NCI-H2196 treated with DMSO at 0.1 percent for 48 hours (cell line): ENCODE measurements at regions not wholly inside any gene's neighbourhood (a gene's known extent, or its start where the extent isn't known, plus 50 kb on each side); places are given as distances from the start of the nearest gene placed in this dataset.
"Not testable (repeated sequence)": the region's sequence is repeated elsewhere in the genome, so short reads cannot be mapped to it uniquely, and the experiment has no call there.

Source experiments
- DNase-seq: peaks from one replicate; lab custom pipeline; 2025; ENCODE audit not compliant: unreplicated experiment; lab: John Stamatoyannopoulos, UW

DNA sequence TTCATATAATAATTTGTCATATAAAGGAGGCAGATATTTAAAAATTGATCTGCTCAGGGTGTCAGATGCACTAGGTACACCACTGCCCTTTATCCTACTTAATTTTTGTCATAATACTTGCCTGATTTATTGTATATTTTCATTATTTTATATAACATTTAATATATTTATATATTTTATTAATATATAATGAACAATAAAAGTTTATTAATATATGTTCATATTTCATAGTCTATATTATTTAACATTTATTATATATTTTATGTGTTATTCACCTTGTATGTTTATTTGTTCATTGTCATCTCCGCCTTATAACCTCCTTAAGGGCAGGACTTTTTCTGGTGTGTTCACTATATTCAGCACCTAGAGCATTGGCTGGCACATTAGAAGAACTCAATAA is 232.4 kb upstream of the AMIGO2 start:
- no peak for DNase-seq

DNA sequence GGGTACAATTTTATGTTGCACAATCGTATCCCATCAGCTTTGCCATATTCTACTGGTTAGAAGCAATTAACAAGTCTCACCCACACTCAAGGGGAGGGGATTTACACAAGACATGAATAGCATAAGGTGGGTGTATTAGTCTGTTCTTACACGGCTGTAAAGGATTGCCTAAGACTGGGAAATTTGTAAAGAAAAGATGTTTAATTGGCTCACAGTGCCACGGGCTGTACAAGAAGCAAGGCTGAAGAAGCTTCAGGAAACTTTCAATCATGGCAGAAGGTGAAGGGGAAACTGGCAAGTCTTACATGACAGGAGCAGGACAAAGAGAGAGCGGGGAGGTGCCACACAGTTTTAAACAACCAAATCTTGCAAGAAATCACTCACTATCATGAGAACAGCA is 231.8 kb upstream of the AMIGO2 start:
- no peak for DNase-seq

DNA sequence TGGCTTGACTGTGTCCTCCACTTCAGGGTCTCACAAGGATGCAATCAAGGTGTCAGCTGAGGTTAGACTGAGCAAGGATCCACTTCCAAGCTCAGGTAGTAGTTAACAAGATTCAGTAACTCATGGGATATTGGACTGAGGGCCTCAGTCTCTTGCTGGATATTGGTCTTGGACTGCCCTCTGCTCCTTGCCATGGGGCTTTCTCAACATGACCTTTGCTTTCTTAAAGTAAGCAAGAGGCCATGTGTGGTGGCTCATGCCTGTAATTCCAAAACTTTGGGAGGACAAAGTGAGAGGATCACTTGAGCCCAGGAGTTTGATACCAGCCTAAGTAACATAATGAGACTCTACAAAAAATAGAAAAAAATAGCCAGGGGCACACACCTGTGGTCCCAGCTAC is 231.3 kb upstream of the AMIGO2 start:
- DNase-seq: no peak

DNA sequence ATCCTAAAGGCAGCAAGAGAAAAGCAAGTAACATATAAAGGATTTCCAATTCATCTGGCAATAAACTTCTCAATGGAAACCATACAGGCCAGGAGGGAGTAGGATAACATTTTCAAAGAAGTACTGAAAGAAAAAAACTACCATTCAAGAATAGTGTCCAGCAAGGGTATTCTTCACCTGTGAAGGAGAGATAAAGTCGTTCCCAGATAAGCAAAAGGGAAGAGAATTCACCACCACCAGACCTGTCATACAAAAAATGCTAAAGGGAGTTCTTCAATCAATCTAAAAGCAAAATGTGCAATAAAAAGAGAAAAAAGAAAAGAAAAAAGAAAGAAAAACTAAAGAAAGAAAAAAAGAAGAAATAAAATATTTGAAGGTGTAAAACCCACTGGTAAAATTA is 228.9 kb upstream of the AMIGO2 start:
- no peak for DNase-seq

DNA sequence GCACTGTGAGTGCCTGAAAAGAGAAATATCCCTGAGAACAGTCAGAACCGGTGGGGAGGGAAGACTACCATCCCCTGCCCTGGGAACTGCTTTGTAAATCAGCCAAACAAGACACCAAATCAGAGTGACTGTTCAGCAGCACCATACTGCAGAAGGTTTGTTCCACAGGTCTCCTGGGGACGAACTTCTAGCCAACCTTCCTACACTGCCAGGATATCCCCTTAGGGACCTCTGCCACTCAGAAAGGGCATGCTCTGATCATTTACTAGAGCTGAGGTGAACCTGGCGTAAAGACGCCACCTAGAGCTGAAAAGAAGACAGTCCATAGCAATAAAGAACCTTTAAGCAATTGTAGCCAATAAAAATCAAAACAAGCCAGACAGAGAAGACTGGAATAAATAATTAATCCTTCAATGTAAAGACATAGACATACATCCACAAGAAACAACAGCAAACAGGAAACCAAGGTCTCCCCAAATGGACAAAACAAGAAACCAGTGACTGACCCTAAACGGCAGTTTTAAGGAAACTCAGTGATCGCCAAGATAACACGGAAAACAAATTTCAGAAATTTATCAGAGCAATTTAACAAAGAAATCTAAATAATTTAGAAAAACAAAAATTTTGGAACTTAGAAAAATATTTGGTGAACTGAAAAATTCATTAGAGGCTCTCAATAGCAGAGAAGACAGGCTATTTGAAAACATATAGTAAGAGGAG is 228.1 kb upstream of the AMIGO2 start:
- DNase-seq: peak; percentile 21

DNA sequence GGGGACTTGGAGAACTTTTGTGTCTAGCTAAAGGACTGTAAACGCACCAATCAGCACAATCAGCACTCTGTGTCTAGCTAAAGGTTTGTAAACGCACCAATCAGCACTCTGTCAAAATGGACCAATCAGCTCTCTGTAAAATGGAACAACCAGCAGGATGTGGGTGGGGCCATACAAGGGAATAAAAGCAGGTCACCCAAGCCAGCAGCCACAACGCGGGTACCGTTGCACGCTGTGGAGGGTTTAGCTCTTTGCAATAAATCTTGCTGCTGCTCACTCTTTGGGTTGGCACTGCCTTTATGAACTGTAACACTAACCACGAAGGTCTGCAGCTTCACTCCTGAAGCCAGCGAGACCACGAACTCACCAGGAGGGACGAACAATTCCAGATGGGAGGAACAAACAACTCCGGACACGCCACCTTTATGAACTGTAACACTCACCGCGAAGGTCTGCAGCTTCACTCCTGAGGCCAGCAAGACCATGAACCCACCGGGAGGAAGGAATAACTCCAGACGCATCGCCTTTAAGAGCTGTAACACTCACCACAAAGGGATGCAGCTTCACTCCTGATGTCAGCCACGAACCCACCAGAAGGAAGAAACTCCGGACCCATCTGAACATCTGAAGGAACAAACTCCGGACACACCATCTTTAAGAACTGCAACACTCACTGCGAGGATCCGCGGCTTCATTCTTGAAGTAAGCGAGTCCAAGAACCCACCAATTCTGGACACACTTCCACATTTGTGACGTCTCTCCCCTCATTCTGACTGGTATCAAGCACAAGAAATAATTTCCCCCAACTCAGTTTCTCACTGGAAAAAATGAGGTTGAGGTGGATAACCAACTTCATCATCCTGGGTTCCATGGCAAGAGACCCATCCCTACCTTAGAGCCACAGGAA is 227.3 kb upstream of the AMIGO2 start:
- DNase-seq: not testable (repeated sequence)

DNA sequence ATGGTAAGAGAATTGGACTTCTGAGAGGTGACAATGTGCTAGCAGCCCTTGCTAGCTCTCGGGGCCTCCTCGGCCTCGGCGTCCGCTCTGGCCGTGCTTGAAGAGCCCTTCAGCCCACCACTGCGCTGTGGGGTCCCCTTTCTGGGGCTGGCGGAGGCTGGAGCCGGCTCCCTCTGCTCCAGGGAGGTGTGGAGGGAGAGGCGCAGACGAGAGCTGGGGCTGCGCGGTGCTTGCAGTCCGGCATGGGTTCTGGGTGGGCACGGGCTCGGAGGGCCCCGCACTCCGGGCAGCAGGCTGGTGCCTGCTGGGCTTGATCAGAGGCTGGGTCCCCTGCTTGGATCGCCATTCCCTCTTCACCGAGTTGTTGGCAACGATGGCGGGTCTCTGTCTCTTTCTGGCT is 226.4 kb upstream of the AMIGO2 start:
- no peak for DNase-seq

DNA sequence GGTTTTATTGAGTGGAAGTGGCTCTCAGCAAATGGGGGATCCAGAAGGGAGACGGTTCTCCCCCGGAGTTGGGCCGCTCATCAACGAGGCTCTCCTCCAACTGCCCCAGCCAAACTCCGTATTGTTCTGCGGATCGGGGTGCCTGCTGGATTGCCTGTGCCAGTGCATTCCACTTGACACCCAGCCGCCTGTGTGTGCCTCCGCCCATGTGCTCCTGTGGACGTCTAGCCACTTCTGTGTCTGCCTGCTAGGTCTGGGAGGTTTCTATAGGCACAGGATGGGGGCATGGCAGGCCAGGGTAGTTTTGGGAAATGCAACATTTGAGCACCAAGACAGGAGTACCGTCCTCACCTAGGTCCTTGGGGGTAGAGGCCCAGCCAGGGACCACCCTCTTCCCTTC is 225.7 kb upstream of the AMIGO2 start:
- DNase-seq: no peak

DNA sequence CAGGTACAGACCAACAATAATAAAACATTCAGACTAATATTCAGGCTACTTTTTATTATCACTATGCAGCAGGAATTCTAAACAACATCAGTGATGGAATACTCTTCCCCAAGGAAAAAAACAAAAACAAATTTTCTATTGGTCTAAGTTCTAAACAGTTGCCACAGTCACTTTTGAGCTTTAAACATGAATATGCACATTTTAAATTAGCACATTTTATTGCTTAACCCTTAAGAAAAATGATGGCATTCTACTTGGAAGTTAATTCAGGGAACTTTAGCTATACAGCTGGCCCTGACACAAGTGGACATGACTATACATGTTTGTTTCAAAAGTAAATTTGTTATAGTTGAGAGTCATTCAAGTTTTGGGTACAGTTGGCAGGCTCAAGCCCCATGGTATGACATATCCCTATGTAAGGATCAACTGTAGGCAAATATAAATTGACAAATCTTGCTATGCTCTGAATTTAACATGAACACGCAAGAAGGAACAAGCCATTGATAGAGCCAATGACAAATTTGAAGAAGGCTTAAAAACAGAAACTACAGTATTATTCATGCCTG is 224.3 kb upstream of the AMIGO2 start:
- no peak for DNase-seq

DNA sequence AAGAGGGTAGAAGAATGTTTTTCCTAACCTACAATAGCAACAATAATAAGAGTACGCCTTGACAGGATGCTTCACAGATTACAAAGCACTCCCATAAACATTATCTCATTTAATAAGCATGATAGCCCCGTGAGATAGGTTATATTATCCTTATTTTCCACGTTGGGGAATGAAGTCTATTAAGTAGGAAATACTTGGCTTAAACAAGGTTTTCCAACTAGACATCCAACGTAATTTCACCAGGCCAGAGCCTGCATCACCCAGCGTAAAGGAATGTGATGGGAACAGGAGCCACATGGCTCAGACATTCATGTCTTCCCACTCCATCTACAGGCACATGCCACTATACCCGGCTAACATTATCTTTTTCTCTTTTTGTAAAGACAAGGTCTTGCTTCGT is 223.4 kb upstream of the AMIGO2 start:
- DNase-seq: no peak

DNA sequence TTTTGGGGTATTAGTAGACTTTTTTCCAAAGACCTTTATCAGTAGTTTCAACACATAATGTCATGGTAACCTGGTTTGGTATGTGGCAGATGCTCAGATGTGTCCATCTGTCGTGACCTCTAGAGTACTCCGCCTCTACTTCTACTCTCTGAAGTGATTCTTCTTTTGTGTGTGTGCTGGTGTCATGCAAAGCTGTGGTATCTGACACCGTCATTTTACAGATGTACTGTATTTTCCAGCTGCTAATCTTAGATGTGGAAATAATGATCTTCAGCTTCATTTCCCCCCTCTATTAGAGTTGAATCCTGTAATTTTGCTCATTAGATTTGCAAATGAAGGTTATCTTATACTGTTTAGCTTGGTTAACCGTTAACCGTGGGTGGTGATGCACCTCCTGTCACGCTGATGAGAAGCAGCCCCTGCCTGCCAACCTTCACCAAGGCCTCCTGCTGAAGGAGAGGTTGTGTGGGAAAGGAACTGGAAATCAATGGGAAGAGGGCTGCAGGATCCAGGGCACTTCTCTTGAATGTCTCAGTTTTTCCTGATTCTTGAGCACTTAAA is 222.4 kb upstream of the AMIGO2 start:
- DNase-seq: no peak

DNA sequence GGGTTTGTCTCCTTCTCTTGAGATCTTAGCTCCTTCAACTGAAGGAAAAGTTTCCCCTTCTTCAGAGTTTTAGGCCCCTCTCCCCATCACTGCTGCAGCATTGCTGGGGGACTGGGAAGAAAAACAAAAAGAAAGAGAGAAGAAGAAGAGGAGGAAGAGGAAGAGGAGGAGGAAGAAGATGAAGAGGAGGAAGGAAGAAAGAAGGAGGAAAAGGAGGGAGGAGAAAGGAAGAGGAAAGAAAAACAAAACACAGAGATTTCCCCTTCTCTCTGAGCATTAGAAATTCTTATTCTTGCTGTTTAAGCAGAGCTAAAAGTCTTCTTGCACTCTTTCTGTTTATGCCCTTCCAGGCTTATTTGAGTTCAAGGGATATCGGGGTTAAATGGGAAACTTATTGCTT is 219.8 kb upstream of the AMIGO2 start:
- DNase-seq: no peak

DNA sequence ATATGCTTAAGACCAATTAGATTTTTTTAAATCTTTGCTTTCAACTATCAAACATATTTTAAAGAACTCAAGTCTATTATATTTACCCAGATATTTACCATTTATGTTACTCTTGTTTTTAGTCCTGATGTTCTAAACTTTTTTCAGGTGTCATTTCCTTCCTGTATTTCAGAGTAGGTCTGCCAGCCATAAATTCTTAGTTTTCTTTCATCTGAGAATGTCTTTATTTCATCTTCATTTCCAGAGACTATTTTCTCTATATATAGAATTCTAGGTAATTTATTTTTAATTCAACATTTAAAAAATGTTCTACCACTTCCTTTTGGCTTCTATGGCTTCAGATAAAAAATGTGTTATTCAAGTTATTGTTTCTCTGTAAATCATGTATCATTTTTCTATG is 218.2 kb upstream of the AMIGO2 start:
- no peak for DNase-seq

DNA sequence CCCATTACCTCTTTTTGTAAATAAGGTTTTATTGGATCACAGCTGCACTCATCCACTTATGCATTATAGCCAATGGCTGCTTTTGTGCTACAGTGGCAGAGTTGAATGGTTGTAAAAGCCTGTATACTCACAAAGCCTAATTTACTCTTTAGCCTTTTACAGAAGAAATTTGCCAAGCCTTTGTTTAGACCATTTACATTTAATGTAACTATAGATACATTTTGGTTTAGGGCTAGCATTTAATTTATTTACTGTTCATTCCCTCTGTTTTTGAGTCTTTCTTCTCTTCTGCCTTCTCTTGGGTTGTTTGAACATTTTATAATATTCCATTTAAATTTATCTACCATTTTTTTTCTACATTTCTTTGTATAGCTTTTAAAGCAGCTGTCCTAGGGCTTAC is 217.1 kb upstream of the AMIGO2 start:
- no peak for DNase-seq

DNA sequence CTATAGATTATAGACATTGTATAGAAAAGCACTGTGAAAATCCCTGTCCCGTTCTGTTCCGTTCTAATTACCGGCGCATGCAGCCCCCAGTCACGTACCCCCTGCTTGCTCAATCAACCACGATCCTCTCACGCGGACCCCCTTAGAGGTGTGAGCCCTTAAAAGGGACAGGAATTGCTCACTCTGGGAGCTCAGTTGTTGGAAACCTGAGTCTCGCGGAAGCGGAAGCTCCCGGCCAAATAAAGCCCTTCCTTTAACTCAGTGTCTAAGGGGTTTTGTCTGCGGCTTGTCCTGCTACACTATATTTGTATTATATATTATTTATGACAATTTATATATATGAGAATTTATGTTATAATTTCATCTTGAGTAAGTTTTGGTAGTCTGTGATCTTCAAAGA is 213.6 kb upstream of the AMIGO2 start:
- DNase-seq: no peak

DNA sequence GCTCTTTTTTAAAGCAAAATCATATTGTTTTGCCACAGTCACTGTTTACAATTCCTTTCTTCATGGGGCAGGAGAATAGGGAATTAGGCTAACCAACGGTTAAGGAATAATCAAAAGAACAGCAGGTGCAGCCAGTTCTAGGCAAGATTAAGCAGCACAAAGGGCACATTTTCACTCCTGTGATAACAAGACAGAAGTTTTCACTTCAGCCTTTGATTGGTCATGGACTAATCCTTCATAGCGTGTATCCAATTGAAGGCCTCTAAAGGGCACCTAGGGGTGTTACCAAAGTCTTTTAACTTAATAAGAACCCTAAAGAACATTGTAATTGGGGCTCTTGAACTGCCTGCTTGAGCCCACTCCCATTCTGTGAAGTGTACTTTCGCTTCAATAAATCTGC is 206.9 kb upstream of the AMIGO2 start:
- DNase-seq: no peak
